ENCODE measurements at regions not wholly inside any gene's neighbourhood (a gene's known extent, or its start where the extent isn't known, plus 50 kb on each side); places are given as distances from the start of the nearest gene placed in this dataset.
A peak's percentile ranks its signal among the peaks of the same experiment; 100 is the strongest.

GRCh38 chr11:129324533-129325175 lies 51.0 kb upstream of the BARX2 start (continued):
- TF ChIP-seq NFKBIZ (CRISPR knock-in tag; IDR thresholded peaks at IDR 0.05) (no peak), SP1 (IDR thresholded peaks at IDR 0.05) (no peak), SP1 (CRISPR knock-in tag; IDR thresholded peaks at IDR 0.05) (no peak), NR1H2 (CRISPR knock-in tag; IDR thresholded peaks at IDR 0.05; ENCODE audit: borderline replicate concordance, low read depth) (no peak), ZNF556 (CRISPR knock-in tag; IDR thresholded peaks at IDR 0.05; ENCODE audit: borderline replicate concordance) (peak; percentile 88; the same call in 1 of the 2 replicates), ZNF703 (CRISPR knock-in tag; IDR thresholded peaks at IDR 0.05; ENCODE audit: borderline replicate concordance) (no peak), FUBP1 (CRISPR knock-in tag; IDR thresholded peaks at IDR 0.05; ENCODE audit: borderline replicate concordance) (no peak; the same call in 1 of the 2 replicates), SIN3B (IDR thresholded peaks at IDR 0.05; ENCODE audit: low read length) (no peak), HOXD1 (CRISPR knock-in tag; IDR thresholded peaks at IDR 0.05) (no peak), NR2F2 (IDR thresholded peaks at IDR 0.05; ENCODE audit: borderline replicate concordance, low read depth) (peak; percentile 87), PBX2 (CRISPR knock-in tag; IDR thresholded peaks at IDR 0.05) (peak; percentile 48; the same call in 1 of the 2 replicates), ZSCAN31 (CRISPR knock-in tag; IDR thresholded peaks at IDR 0.05; ENCODE audit: low read depth) (no peak), ZNF326 (CRISPR knock-in tag; IDR thresholded peaks at IDR 0.05; ENCODE audit: borderline replicate concordance) (no peak), ZIK1 (CRISPR knock-in tag; IDR thresholded peaks at IDR 0.05; ENCODE audit: borderline replicate concordance, low read depth) (no peak), ZMYM2 (CRISPR knock-in tag; IDR thresholded peaks at IDR 0.05) (0 out of 2 replicates have a peak, but pooled peaks have one; percentile 58), ZNF605 (CRISPR knock-in tag; IDR thresholded peaks at IDR 0.05) (peak; percentile 81), SP140L (CRISPR knock-in tag; IDR thresholded peaks at IDR 0.05; ENCODE audit: borderline replicate concordance) (no peak), ZSCAN30 (CRISPR knock-in tag; IDR thresholded peaks at IDR 0.05) (no peak), SMAD9 (CRISPR knock-in tag; IDR thresholded peaks at IDR 0.05) (no peak), ZNF12 (CRISPR knock-in tag; IDR thresholded peaks at IDR 0.05) (0 out of 2 replicates have a peak, but pooled peaks have one; percentile 55), ZFP62 (CRISPR knock-in tag; IDR thresholded peaks at IDR 0.05) (no peak), SOX6 (IDR thresholded peaks at IDR 0.05) (no peak), SOX6 (CRISPR knock-in tag; IDR thresholded peaks at IDR 0.05) (peak; percentile 82), ZNF180 (CRISPR knock-in tag; IDR thresholded peaks at IDR 0.05; ENCODE audit: borderline replicate concordance, low read depth) (no peak)
- TF ChIP-seq, protein P1, sequence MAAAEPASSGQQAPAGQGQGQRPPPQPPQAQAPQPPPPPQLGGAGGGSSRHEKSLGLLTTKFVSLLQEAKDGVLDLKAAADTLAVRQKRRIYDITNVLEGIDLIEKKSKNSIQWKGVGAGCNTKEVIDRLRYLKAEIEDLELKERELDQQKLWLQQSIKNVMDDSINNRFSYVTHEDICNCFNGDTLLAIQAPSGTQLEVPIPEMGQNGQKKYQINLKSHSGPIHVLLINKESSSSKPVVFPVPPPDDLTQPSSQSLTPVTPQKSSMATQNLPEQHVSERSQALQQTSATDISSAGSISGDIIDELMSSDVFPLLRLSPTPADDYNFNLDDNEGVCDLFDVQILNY (CRISPR knock-in tag; conservative IDR thresholded peaks at IDR 0.05), result no peak
- TF ChIP-seq, protein P2, sequence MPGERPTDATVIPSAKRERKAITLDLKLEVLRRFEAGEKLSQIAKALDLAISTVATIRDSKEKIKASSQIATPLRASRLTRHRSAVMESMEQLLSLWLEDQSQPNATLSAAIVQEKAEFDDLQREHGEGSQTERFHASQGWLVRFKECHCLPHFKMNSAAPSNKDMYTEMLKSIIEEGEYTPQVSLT (CRISPR knock-in tag; IDR thresholded peaks at IDR 0.05; ENCODE audit: borderline replicate concordance, low read depth), result no peak
- TF ChIP-seq, protein P3, sequence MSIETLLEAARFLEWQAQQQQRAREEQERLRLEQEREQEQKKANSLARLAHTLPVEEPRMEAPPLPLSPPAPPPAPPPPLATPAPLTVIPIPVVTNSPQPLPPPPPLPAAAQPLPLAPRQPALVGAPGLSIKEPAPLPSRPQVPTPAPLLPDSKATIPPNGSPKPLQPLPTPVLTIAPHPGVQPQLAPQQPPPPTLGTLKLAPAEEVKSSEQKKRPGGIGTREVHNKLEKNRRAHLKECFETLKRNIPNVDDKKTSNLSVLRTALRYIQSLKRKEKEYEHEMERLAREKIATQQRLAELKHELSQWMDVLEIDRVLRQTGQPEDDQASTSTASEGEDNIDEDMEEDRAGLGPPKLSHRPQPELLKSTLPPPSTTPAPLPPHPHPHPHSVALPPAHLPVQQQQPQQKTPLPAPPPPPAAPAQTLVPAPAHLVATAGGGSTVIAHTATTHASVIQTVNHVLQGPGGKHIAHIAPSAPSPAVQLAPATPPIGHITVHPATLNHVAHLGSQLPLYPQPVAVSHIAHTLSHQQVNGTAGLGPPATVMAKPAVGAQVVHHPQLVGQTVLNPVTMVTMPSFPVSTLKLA (IDR thresholded peaks at IDR 0.05), result no peak

All from HepG2 (cell line).